HG02623 (cell line): ENCODE measurements at regions not wholly inside any gene's neighbourhood (a gene's known extent, or its start where the extent isn't known, plus 50 kb on each side); places are given as distances from the start of the nearest gene placed in this dataset.
"Not testable (repeated sequence)": the region's sequence is repeated elsewhere in the genome, so short reads cannot be mapped to it uniquely, and the experiment has no call there.

Experiments used
- ATAC-seq: cut with Tn5 transposase; IDR thresholded peaks from one replicate; pipeline ENCODE4 v1.9.1; 2021; ENCODE audit warnings: moderate library complexity; ENCODE audit not compliant: unreplicated experiment

GRCh38 chr16:49003022-49003421, 278.6 kb downstream of the CBLN1 start:
- ATAC-seq = no peak

GRCh38 chr16:49000594-49000993, 281.0 kb downstream of the CBLN1 start:
- no peak for ATAC-seq

GRCh38 chr16:48999508-48999907, 282.1 kb downstream of the CBLN1 start:
- ATAC-seq = no peak

GRCh38 chr16:48999044-48999443, 282.6 kb downstream of the CBLN1 start:
- ATAC-seq = no peak

GRCh38 chr16:48997946-48998345, 283.7 kb downstream of the CBLN1 start:
- ATAC-seq = no peak

GRCh38 chr16:48997081-48997615, 284.5 kb downstream of the CBLN1 start:
- no peak for ATAC-seq

GRCh38 chr16:48978501-48978900, 303.1 kb downstream of the CBLN1 start:
- ATAC-seq = no peak

GRCh38 chr16:48972236-48972635, 309.4 kb downstream of the CBLN1 start:
- no peak for ATAC-seq

- ATAC-seq = no peak
Observed at GRCh38 chr16:48971571-48972077, 310.0 kb downstream of the CBLN1 start.

- no peak for ATAC-seq
Observed at GRCh38 chr16:48970216-48970615, 311.4 kb downstream of the CBLN1 start.

- no peak for ATAC-seq
Observed at GRCh38 chr16:48969611-48970010, 312.0 kb downstream of the CBLN1 start.

- ATAC-seq = no peak
Observed at GRCh38 chr16:48965386-48965785, 316.3 kb downstream of the CBLN1 start.

- ATAC-seq = no peak
Observed at GRCh38 chr16:48963901-48964615, 317.6 kb downstream of the CBLN1 start.

- no peak for ATAC-seq
Observed at GRCh38 chr16:48963306-48963705, 318.3 kb downstream of the CBLN1 start.

GRCh38 chr16:48961546-48961945, 320.1 kb downstream of the CBLN1 start:
- no peak for ATAC-seq

GRCh38 chr16:48960830-48961229, 320.8 kb downstream of the CBLN1 start:
- ATAC-seq = no peak

GRCh38 chr16:48959747-48960146, 321.9 kb downstream of the CBLN1 start:
- no peak for ATAC-seq

GRCh38 chr16:48959204-48959603, 322.4 kb downstream of the CBLN1 start:
- ATAC-seq = no peak

GRCh38 chr16:48958681-48959080, 323.0 kb downstream of the CBLN1 start:
- no peak for ATAC-seq

GRCh38 chr16:48956620-48957019, 325.0 kb downstream of the CBLN1 start:
- ATAC-seq = no peak

GRCh38 chr16:48955837-48956236, 325.8 kb downstream of the CBLN1 start:
- no peak for ATAC-seq

GRCh38 chr16:48951621-48952125, 330.0 kb downstream of the CBLN1 start:
- not testable (repeated sequence) for ATAC-seq
